Retinal pigment epithelial cell (primary cell): ENCODE measurements at regions not wholly inside any gene's neighbourhood (a gene's known extent, or its start where the extent isn't known, plus 50 kb on each side); places are given as distances from the start of the nearest gene placed in this dataset.

Experiments used
- DNase-seq: peaks from one replicate; pipeline ENCODE4 v3.0.0-alpha.2; 2010; ENCODE audit warnings: low read depth
- H3K4me3 ChIP-seq: 2 replicates; pipeline ENCODE4 v1.5.1; 2011; ENCODE audit warnings: mild to moderate bottlenecking, low read length, control low read depth, moderate library complexity
- TF ChIP-seq, protein P1 (sequence below): conservative IDR thresholded peaks from 2 replicates; pipeline ENCODE4 v1.5.1; 2011; ENCODE audit warnings: low read depth, low read length, control low read depth, inconsistent platforms

DNA sequence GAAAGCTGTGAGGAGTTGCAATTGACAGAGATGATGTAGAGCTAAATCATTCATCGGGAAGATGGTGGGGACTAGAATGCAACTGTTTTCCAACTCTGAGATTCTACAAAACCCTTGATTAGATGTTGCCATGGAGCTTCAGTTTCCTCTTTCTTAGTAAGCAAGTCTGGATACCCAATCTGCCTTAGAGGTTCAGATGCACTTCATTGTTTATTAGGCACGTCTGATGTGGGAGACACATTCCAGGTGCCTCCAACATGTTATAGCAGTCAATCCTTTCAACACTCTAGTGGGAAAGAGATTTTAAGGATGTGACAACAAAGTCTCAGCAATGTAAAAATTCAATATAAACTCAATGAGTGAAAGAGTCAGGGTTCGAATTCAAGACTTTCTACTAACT is 291.3 kb upstream of the PHYHIPL start:
- TF ChIP-seq, protein P1, sequence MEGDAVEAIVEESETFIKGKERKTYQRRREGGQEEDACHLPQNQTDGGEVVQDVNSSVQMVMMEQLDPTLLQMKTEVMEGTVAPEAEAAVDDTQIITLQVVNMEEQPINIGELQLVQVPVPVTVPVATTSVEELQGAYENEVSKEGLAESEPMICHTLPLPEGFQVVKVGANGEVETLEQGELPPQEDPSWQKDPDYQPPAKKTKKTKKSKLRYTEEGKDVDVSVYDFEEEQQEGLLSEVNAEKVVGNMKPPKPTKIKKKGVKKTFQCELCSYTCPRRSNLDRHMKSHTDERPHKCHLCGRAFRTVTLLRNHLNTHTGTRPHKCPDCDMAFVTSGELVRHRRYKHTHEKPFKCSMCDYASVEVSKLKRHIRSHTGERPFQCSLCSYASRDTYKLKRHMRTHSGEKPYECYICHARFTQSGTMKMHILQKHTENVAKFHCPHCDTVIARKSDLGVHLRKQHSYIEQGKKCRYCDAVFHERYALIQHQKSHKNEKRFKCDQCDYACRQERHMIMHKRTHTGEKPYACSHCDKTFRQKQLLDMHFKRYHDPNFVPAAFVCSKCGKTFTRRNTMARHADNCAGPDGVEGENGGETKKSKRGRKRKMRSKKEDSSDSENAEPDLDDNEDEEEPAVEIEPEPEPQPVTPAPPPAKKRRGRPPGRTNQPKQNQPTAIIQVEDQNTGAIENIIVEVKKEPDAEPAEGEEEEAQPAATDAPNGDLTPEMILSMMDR = no peak
- DNase-seq = no peak
- no peak overlapping the region for H3K4me3 ChIP-seq

GRCh38 chr10:58885686-58886345 is 290.6 kb upstream of the PHYHIPL start:
- no peak overlapping the region for H3K4me3 ChIP-seq
- TF ChIP-seq, protein P1 = no peak
- DNase-seq = no peak

DNA sequence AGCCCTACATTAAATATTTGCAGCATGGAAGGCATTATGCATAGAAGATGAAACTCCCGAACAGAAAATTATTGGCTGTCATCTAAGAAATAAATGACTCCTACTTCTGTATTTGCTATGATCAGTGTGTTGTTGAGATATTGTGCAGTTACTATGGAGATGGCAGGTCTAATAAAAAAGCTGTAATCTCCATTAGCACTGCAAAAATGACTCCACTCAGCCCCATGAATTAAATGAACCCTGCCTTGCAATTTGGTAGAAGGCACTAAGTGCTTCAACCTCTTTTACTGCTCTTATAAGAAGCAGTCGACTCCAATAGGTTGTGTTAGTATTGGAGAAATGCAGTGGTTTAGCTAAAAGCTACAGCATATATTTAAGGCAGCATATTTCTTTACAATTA is 290.0 kb upstream of the PHYHIPL start:
- no peak overlapping the region for H3K4me3 ChIP-seq
- no peak for DNase-seq
- TF ChIP-seq, protein P1 = no peak

- TF ChIP-seq, protein P1 = no peak
- no peak for DNase-seq
- H3K4me3 ChIP-seq = no peak overlapping the region
Observed at GRCh38 chr10:58887474-58887873, 289.0 kb upstream of the PHYHIPL start.

- H3K4me3 ChIP-seq = no peak overlapping the region
- TF ChIP-seq, protein P1 = no peak
- DNase-seq = no peak
Observed at GRCh38 chr10:58888957-58889356, 287.5 kb upstream of the PHYHIPL start.

GRCh38 chr10:58892031-58892531 is 284.4 kb upstream of the PHYHIPL start:
- TF ChIP-seq, protein P1 = no peak
- no peak overlapping the region for H3K4me3 ChIP-seq
- no peak for DNase-seq

GRCh38 chr10:58894929-58895328 is 281.5 kb upstream of the PHYHIPL start:
- TF ChIP-seq, protein P1 = peak; percentile 6
- H3K4me3 ChIP-seq = no peak overlapping the region
- DNase-seq = no peak
